HepG2 (cell line): ENCODE measurements at regions not wholly inside any gene's neighbourhood (a gene's known extent, or its start where the extent isn't known, plus 50 kb on each side); places are given as distances from the start of the nearest gene placed in this dataset.

Source experiments
- ATAC-seq: fragments of 200-7000 bp; cut with Tn5 transposase; 3 replicates; pipeline ENCODE4 v1.9.1; 2020; ENCODE audit warnings: mild to moderate bottlenecking, moderate library complexity
- BruUV-seq: library from RNA; stranded (reverse); fragments of 400-500 nt; replicated peaks from 2 replicates; lab custom pipeline; 2021; lab: Mats Ljungman, UMichigan
- CTCF ChIA-PET: fragments of 300-600 bp; formaldehyde crosslinking; extraction: SDS; loops from one replicate; lab custom pipeline; 2021; ENCODE audit warnings: low total read pairs, inconsistent platforms, low intra/inter-chr PET ratio; lab: Yijun Ruan, JAX
- POLR2A ChIA-PET: fragments of 350-600 bp; sonication (Branson Sonifier 250); formaldehyde crosslinking; loops from one replicate; lab custom pipeline; 2020; ENCODE audit warnings: antibody characterized with exemption, inconsistent platforms; lab: Yijun Ruan, JAX
- DNase-seq: peaks from one replicate; pipeline ENCODE4 v3.0.0-alpha.2; 2015; ENCODE audit warnings: low spot score
- FAIRE-seq: peaks from 3 replicates; lab custom pipeline; 2011; peaks lifted over from hg19 to GRCh38; lab: Jason Lieb, UNC
- H2AFZ ChIP-seq: one replicate; pipeline ENCODE4 v1.6.1; 2011; ENCODE audit warnings: low read length, inconsistent platforms
- H3K27ac ChIP-seq: fragments of 300-600 bp; 3 replicates; pipeline ENCODE4 v1.8.0; 2011; ENCODE audit warnings: mixed run types, mild to moderate bottlenecking, mixed read lengths, low read length, inconsistent platforms; ENCODE audit not compliant: insufficient read depth; ENCODE audit errors: extremely low read length
- H3K27me3 ChIP-seq, 2 experiments: fragments of 200-600 bp in 1 of 2; 2 replicates in 1 of 2; 3 replicates in 1 of 2; pipeline versions ENCODE4 v1.6.0 to v1.8.0; 2011; ENCODE audit warnings: low read length in 2 of 2, mild to moderate bottlenecking in 2 of 2, moderate library complexity in 2 of 2, inconsistent platforms in 1 of 2; ENCODE audit not compliant: insufficient read depth in 2 of 2, control insufficient read depth in 1 of 2
- H3K36me3 ChIP-seq, 2 experiments: fragments of 200-600 bp in 1 of 2; replicated peaks in 1 of 2; 2 replicates in 1 of 2; 3 replicates in 1 of 2; pipeline versions ENCODE4 v1.5.1 to v1.8.0; 2011; ENCODE audit warnings: low read length in 2 of 2, inconsistent platforms in 1 of 2; ENCODE audit not compliant: insufficient read depth in 2 of 2, control insufficient read depth in 1 of 2
- H3K4me1 ChIP-seq: 2 replicates; pipeline ENCODE4 v1.5.1; 2012; ENCODE audit warnings: low read length, inconsistent platforms; ENCODE audit not compliant: insufficient read depth
- H3K4me2 ChIP-seq: 2 replicates; pipeline ENCODE4 v1.6.0; 2011; ENCODE audit warnings: low read depth, low read length, inconsistent platforms
- H3K4me3 ChIP-seq, 3 experiments: fragments of 200-600 bp in 1 of 3; sonication (generic), shearing (Covaris generic) in 1 of 3; replicated peaks in 1 of 3; 2 replicates each; pipeline ENCODE4 v1.5.1; 2011 to 2016; ENCODE audit warnings: low read length in 3 of 3, inconsistent platforms in 2 of 3, low read depth in 2 of 3, mild to moderate bottlenecking in 2 of 3, control low read depth in 1 of 3, mixed read lengths in 1 of 3; ENCODE audit not compliant: insufficient read depth in 1 of 3
- H3K79me2 ChIP-seq: one replicate; pipeline ENCODE4 v1.6.1; 2011; ENCODE audit warnings: low read length, inconsistent platforms; ENCODE audit not compliant: insufficient read depth
- H3K9ac ChIP-seq: 2 replicates; pipeline ENCODE4 v1.6.0; 2011; ENCODE audit warnings: mild to moderate bottlenecking, low read depth, low read length, inconsistent platforms; ENCODE audit not compliant: insufficient read depth
- H3K9me3 ChIP-seq: 2 replicates; pipeline ENCODE4 v1.5.1; 2012; ENCODE audit warnings: mild to moderate bottlenecking, low read length
- H4K20me1 ChIP-seq: 2 replicates; pipeline ENCODE4 v1.6.0; 2011; ENCODE audit warnings: inconsistent platforms, mild to moderate bottlenecking, low read length, moderate library complexity; ENCODE audit not compliant: insufficient read depth
- AKAP8 ChIP-seq: sonication (generic); formaldehyde crosslinking; IDR thresholded peaks from 2 replicates; pipeline ENCODE4 v1.5.1; 2020; ENCODE audit warnings: mild to moderate bottlenecking, missing genetic modification reagents
- DR1 ChIP-seq: sonication (generic); formaldehyde crosslinking; IDR thresholded peaks from 2 replicates; pipeline ENCODE4 v1.8.0; 2021; ENCODE audit warnings: mild to moderate bottlenecking, missing genetic modification reagents, inconsistent platforms
- NR2F2 ChIP-seq: IDR thresholded peaks from 2 replicates; pipeline ENCODE4 v1.6.1; 2012; ENCODE audit warnings: low read depth, inconsistent platforms, borderline replicate concordance
- NRL ChIP-seq: sonication (generic); formaldehyde crosslinking; IDR thresholded peaks from 2 replicates; pipeline ENCODE4 v1.5.0; 2020; ENCODE audit warnings: missing genetic modification reagents, mild to moderate bottlenecking, moderate library complexity, borderline replicate concordance
- SMAD9 ChIP-seq: sonication (generic); formaldehyde crosslinking; IDR thresholded peaks from 2 replicates; pipeline ENCODE4 v1.5.1; 2020; ENCODE audit warnings: mild to moderate bottlenecking, missing genetic modification reagents
- ZNF260 ChIP-seq: sonication (generic); formaldehyde crosslinking; IDR thresholded peaks from 2 replicates; pipeline ENCODE4 v1.4.0; 2020; ENCODE audit warnings: missing genetic modification reagents, low read depth, mild to moderate bottlenecking, borderline replicate concordance
- ZNF263 ChIP-seq: sonication (generic); formaldehyde crosslinking; IDR thresholded peaks from 2 replicates; pipeline ENCODE4 v1.4.0; 2020; ENCODE audit warnings: missing genetic modification reagents
- ZNF317 ChIP-seq: sonication (generic); formaldehyde crosslinking; IDR thresholded peaks from 2 replicates; pipeline ENCODE4 v1.5.0; 2020; ENCODE audit warnings: mild to moderate bottlenecking, missing genetic modification reagents
- ZNF350 ChIP-seq: sonication (generic); formaldehyde crosslinking; IDR thresholded peaks from 2 replicates; pipeline ENCODE4 v1.4.0; 2020; ENCODE audit warnings: mild to moderate bottlenecking, low read depth, missing genetic modification reagents, borderline replicate concordance
- ZNF660 ChIP-seq: sonication (generic); formaldehyde crosslinking; IDR thresholded peaks from 2 replicates; pipeline ENCODE4 v1.5.1; 2020; ENCODE audit warnings: mild to moderate bottlenecking, low read depth, missing genetic modification reagents, borderline replicate concordance
- ZNF772 ChIP-seq: sonication (generic); formaldehyde crosslinking; IDR thresholded peaks from 2 replicates; pipeline ENCODE4 v1.5.0; 2020; ENCODE audit warnings: mild to moderate bottlenecking, missing genetic modification reagents
- WGBS: methylation state at CpG from one replicate; pipeline ENCODE4 v1.1.6; 2017; ENCODE audit warnings: low lambda C conversion rate; 5-methylcytosine and 5-hydroxymethylcytosine counted together
- in situ Hi-C: cut with HindIII; loops from 2 replicates; pipeline ENCODE4 v1.10.0; 2017; ENCODE audit warnings: low pct_unique_long_range_greater_than_20kb; ENCODE audit not compliant: extremely low pct_ligation_motif_present
- intact Hi-C: fragments of 100-400 bp; cut with micrococcal nuclease; formaldehyde crosslinking; loops from one replicate; pipeline ENCODE4 v1.10.0; 2022; ENCODE audit not compliant: unreplicated experiment
- TF ChIP-seq, protein P1 (sequence below): sonication (generic); formaldehyde crosslinking; IDR thresholded peaks from 2 replicates; pipeline ENCODE4 v1.5.0; 2020; ENCODE audit warnings: mild to moderate bottlenecking, missing genetic modification reagents

DNA sequence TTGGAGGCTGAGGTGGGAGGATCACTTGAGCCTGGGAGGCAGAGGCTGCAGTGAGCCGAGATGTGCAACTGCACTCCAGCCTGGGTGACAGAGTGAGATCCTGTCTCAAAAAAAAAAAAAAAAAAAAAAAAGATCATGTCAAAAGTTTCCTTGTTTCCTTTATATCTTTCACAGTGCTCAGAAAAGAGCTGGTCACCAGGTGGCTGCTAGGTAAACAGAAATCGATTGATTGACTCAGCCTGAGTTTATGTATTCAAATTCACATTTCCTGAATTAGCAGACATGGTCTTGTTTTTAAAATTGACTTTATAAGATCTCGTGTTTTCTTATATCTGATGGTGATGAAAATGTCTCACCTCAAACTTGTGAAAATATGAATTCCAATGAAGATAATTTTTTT lies 261.8 kb upstream of the FANCL start (continued):
- TF ChIP-seq ZNF350 (CRISPR knock-in tag) = no peak
- no peak for TF ChIP-seq NR2F2

DNA sequence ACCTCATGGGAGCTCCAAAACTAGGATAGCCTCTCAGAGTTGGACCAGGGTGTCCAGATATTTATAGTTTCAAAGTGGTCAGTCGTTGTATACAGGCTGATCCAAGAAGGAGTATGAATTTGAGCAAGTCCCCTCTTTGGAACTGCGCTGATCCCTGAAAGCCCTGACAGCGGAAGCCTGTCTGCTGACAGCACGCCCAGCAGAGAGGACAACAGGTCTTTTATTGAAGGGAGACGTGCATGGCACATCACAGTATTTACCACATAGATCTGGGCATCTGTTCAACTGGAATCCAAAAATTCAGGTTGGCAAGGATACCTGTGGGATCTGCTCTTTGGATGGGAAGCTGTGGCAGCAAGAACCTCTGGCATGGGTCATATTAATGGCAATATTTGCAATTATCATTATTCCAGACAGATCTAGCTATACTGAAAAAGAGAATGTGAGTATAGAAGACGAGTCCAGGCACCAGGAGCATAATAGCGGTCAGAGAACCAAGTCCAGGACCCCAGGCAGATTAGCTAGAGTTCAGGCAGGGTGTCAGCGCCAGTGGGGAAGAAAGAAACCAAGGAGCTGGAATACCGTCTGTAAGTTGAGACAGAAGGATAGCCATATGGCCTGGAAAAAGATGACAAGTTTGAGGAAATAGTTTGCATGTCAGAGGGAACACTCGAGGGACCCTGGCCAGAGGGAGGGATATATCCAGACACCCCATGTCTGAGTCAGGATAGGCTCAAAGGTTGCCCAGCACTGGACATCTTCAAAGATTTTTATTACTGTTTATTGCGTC lies 260.4 kb upstream of the FANCL start:
- 22% methylated on average over 11 of the region's 11 CpGs for WGBS
- POLR2A ChIA-PET = no interaction called here
- BruUV-seq = no TSS peak

DNA sequence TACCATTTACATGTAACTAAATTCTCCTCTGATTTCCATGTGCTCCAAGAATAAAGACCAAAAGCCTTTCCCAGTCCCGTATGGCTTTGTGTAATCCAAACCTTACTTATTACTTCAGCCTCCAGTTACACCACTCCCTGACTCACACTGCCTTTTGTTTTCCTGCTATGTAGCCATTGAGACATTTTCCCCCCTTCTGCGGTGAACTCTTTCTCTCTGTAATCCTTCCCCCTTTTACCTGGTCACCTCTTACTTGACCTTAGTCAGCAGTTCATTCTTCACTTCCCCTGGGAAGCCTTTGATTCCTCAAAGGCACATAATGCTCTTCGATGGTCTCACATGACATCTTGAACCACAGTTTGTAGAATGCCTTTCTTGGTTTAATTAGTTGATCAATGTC lies 256.0 kb upstream of the FANCL start:
- ChIA-PET POLR2A (no interaction called here), CTCF (no interaction called here)
- Histone ChIP-seq H3K27ac (no peak overlapping the region), H3K4me3 (no peak overlapping the region), H3K9ac (no peak overlapping the region), H4K20me1 (no peaks in the 10 kb centered on the region), H3K27me3 (no peaks in the 10 kb centered on the region), H3K79me2 (no peaks in the 10 kb centered on the region), H3K36me3 (no peaks in the 10 kb centered on the region), H3K9me3 (no peaks in the 10 kb centered on the region), H2AFZ (no peak overlapping the region), H3K4me1 (no peaks in the 10 kb centered on the region), H3K4me2 (no peak overlapping the region)
- in situ Hi-C loops = no loop called here
- no TSS peak for BruUV-seq
- no peak for DNase-seq
- no peak for FAIRE-seq
- no peak for ATAC-seq
- intact Hi-C loops = no loop called here
- 19% methylated on average over 3 of the region's 3 CpGs for WGBS
- TF ChIP-seq ZNF260 (CRISPR knock-in tag) (no peak), AKAP8 (CRISPR knock-in tag) (no peak), ZNF317 (CRISPR knock-in tag) (no peak), ZNF660 (CRISPR knock-in tag) (no peak), ZNF263 (CRISPR knock-in tag) (no peak), DR1 (no peak), NRL (CRISPR knock-in tag) (no peak)
- TF ChIP-seq, protein P1, sequence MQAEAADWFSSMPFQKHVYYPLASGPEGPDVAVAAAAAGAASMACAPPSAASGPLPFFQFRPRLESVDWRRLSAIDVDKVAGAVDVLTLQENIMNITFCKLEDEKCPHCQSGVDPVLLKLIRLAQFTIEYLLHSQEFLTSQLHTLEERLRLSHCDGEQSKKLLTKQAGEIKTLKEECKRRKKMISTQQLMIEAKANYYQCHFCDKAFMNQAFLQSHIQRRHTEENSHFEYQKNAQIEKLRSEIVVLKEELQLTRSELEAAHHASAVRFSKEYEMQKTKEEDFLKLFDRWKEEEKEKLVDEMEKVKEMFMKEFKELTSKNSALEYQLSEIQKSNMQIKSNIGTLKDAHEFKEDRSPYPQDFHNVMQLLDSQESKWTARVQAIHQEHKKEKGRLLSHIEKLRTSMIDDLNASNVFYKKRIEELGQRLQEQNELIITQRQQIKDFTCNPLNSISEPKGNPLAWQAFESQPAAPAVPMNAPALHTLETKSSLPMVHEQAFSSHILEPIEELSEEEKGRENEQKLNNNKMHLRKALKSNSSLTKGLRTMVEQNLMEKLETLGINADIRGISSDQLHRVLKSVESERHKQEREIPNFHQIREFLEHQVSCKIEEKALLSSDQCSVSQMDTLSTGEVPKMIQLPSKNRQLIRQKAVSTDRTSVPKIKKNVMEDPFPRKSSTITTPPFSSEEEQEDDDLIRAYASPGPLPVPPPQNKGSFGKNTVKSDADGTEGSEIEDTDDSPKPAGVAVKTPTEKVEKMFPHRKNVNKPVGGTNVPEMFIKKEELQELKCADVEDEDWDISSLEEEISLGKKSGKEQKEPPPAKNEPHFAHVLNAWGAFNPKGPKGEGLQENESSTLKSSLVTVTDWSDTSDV (CRISPR knock-in tag) = no peak

More for the DNA sequence above, 260.4 kb upstream of the FANCL start:
- Histone ChIP-seq H4K20me1 (no peaks in the 10 kb centered on the region), H3K9ac (no peak overlapping the region), H3K4me1 (no peaks in the 10 kb centered on the region), H3K79me2 (no peaks in the 10 kb centered on the region), H3K36me3 (no peaks in the 10 kb centered on the region), H2AFZ (no peak overlapping the region), H3K4me2 (no peak overlapping the region), H3K27me3 (no peaks in the 10 kb centered on the region), H3K9me3 (no peaks in the 10 kb centered on the region), H3K4me3 (no peak overlapping the region), H3K27ac (no peak overlapping the region)
- intact Hi-C loops = no loop called here
- in situ Hi-C loops = no loop called here
- FAIRE-seq (no peak), ATAC-seq (no peak), DNase-seq (no peak)
- CTCF ChIA-PET = no interaction called here
- TF ChIP-seq ZNF772 (CRISPR knock-in tag) (no peak), SMAD9 (CRISPR knock-in tag) (no peak)
